SK-MEL-5 (cell line): ENCODE measurements at regions not wholly inside any gene's neighbourhood (a gene's known extent, or its start where the extent isn't known, plus 50 kb on each side); places are given as distances from the start of the nearest gene placed in this dataset.
A peak's percentile ranks its signal among the peaks of the same experiment; 100 is the strongest.
"Not testable (repeated sequence)": the region's sequence is repeated elsewhere in the genome, so short reads cannot be mapped to it uniquely, and the experiment has no call there.

ENCODE experiments used
- DNase-seq: peaks from one replicate; pipeline ENCODE4 v3.0.0-alpha.2; 2016; ENCODE audit warnings: low read depth, low spot score
- in situ Hi-C: cut with HindIII; loops from 2 replicates; pipeline ENCODE4 v1.10.0; 2016; ENCODE audit warnings: low sequenced_read_pairs, high pct_unique_total_duplicates, low pct_unique_long_range_greater_than_20kb

- in situ Hi-C loops, DNase-seq: not testable (repeated sequence)
These were observed 99.7 kb upstream of the YWHAQ start for GRCh38 chr2:9730523-9730922.

GRCh38 chr2:9732824-9733223, 102.0 kb upstream of the YWHAQ start:
- no peak for DNase-seq
- in situ Hi-C loops = no loop called here

DNA sequence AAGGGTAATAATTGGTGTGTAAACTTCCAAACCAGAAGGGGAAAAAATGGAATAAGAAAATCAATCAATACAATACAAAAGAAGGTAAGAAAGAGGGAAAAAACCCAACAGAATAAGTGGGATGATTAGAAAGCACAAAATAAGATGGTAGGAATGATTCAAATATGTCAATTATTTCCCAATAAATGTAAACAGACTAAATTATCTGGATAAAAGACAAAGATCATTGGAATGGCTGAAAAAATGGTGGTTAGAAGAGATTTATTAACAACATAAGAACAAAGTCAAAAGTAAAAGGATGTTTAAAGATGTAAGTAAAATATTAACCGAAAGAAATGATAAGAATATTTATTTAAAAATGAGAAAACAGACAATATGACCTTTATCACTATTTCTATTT, 103.5 kb upstream of the YWHAQ start:
- in situ Hi-C loops = no loop called here
- no peak for DNase-seq

DNA sequence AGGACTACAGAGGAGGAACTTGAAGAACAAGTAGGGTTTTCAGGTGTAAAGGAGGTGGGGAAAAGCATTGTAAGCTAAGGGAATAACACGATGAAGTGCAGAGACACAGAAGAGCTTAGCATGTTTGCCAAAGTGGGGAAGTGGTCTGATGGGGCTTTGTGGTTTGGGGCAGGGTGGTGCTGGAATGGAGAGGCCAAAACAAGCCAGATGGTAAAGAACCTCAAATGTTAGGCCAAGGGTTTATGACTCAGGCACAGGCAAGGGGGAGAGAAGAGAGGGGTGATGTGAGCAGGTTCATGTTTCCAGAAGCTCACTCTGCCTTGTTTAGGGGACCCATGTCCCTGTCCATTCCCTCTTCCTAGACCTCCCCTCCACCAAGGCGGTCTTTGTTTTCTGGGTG, 104.5 kb upstream of the YWHAQ start:
- no peak for DNase-seq
- in situ Hi-C loops = no loop called here

- in situ Hi-C loops = no loop called here
These were observed 105.2 kb upstream of the YWHAQ start for GRCh38 chr2:9736021-9736420.

DNA sequence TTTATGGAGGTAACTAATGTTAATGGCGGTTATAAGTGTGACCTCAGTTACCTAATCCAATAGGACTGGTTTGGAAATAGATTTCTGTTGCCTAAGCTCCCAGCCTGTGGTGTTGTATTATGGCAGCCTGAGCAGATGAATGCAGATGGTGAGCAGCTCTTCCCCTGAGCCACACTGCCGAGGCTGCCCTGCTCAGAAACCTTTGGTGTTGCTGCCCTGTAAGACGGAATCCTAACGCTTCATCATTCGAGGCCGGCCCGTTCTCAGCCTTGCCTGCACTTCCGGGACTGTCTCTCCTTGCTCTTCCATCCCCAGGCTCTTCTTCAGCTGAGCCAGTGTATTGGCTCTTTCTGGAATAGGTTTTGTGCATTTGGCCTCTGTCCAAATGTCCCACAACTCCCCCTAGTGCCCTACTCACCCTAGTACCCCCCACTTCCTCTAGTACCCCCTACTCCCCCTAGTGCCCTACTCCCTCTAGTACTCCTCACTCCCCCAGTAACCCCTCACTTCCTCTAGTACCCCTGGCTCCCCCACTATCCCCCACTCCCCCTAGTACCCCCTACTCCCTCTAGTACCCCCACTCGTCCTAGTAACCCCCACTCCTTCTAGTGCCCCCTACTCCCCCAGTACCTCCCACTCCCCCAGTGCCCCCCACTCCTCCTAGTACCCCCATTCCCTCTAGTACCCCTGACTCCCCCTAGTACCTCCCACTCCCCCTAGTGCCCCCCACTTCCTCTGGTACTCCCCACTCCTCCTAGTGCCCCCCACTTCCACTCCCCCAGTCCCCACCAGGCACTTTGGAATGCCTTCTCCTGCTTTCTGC, 106.0 kb upstream of the TAF1B start:
- in situ Hi-C loops = no loop called here
- DNase-seq = peak; percentile 40

More at GRCh38 chr2:9736021-9736420, 105.2 kb upstream of the YWHAQ start:
- DNase-seq = no peak

- in situ Hi-C loops = no loop called here
- DNase-seq = no peak
These were observed 105.2 kb upstream of the TAF1B start for GRCh38 chr2:9738062-9738461.

DNA sequence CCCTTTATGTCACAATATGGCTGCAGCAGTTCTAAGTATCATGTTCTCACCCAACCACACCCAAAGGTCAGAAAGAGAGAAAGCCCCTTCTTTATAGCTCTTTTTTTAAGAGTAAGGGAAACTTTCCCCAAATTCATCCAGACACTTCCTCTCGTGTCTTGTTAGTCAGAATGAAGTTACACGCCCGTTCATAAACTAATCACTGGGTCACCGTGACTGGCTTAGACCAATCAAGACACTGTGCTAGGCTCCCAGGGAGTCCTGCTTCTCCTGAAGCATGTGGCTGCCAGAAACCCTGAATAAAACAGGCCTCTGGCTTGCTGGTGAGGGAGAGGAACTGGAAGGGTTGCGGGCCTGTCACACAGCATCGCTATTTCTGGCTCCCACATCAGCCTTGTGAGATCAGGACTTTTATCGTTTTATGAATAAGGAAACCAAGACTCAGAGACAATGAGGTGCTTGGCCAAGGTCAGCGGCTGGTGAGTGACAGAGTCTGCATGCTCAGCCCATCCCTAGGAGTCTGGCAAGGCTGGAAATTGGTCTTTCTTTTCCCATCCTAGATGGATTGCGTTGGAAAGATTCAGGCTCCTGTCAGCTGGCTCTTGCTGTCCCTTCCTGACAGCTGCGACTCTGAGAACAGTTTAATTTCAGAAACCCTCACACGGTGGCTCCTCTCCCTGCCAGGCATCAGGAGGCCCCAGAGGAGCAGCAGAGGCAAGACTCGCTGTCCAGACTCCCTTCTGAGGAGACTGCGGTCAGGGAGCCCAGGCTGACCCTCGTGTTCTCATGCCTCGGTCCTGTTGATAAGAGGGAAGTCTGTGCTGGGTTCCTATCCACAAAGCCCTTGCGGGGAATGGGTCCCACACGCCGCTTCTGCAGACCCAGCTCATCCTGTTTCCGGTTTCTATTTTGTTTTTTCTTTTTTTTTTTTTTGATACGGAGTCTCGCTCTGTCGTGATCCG, 104.5 kb upstream of the TAF1B start:
- in situ Hi-C loops = no loop called here
- no peak for DNase-seq

GRCh38 chr2:9739531-9739964, 103.7 kb upstream of the TAF1B start:
- in situ Hi-C loops = no loop called here
- no peak for DNase-seq

- no peak for DNase-seq
- in situ Hi-C loops = no loop called here
These were observed 102.7 kb upstream of the TAF1B start for GRCh38 chr2:9740382-9741073.

- in situ Hi-C loops = no loop called here
- no peak for DNase-seq
These were observed 102.2 kb upstream of the TAF1B start for GRCh38 chr2:9741110-9741509.

DNA sequence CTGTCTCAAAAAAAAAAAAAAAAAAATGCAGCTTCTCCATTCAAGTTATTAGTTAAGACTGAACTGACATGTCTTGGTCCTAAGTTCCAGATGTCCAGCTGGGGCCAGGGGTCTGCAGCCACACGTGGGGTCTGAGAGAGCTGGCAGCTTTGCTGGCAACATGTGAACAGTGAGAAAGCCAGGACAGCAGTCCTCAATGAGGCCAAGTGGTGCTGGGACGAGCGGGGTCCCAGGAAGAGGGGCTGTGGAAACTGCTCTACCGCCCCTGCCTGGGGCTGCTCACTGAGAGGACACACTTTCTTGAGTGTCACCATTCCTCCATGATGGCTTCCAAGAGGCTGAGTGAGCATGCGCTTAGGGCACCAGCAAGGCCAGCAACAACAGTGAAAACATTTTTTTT, 100.7 kb upstream of the TAF1B start:
- in situ Hi-C loops = no loop called here
- no peak for DNase-seq

GRCh38 chr2:9744256-9745004, 98.8 kb upstream of the TAF1B start:
- peak; percentile 27 for DNase-seq
- in situ Hi-C loops = no loop called here

DNA sequence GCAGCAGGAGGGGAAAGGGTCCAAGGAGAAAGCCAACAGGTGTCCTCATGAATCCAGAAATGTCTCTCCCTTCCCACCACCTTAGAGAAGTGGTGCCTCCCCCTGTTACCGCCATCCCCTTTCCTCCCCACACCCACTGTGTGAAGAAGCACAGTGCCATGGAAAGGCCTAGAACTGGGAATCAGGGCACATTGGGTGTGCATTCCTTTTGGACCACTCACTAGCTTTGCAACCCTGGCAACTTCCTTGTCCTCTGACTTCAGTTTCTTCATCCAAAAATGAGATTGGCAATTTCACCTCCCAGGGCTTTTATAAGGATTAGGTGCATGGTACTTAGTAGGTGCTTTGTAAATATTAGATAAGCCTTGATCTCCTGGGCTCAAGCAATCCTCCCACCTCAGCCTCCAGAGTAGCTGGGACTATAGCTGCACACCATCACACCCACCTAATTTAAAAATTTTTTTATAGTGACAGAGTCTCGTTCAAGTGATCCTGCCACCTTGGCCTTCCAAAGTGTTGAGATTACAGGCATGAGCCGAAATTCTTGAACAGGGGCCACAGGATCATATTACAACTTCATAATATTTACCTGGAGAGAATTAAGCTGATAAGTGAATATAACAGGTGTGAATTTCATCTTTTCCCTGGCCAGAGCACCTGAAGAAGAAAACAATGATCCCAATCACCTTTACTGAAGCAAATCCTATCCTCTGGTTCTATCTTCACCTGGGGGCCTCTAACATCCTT, 97.9 kb upstream of the TAF1B start:
- in situ Hi-C loops = no loop called here
- no peak for DNase-seq

DNA sequence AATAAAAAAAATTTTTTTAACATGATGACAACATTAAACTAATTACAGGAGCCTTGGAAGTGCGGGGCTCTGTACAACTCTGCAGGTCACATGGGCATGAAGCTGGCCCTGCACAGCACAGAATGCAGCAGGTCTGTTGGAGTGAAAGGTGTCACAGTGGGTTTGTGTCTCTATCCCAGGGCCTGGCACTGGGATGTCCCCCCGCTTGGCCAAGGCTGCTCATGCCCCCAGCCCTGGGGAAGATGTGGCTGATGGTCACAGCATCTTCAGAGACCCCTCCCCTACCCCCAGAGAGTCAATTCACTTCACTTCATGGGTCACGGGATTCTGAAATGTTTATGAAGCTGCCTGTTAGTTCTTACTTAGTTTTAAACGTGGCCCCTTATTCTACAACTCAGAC, 95.9 kb upstream of the TAF1B start:
- no peak for DNase-seq
- in situ Hi-C loops = no loop called here

- in situ Hi-C loops = no loop called here
- DNase-seq = no peak
These were observed 94.7 kb upstream of the TAF1B start for GRCh38 chr2:9748577-9748976.
